ENCODE measurements at regions not wholly inside any gene's neighbourhood (a gene's known extent, or its start where the extent isn't known, plus 50 kb on each side); places are given as distances from the start of the nearest gene placed in this dataset.
"Not testable (repeated sequence)": the region's sequence is repeated elsewhere in the genome, so short reads cannot be mapped to it uniquely, and the experiment has no call there.

GRCh38 chr3:65303431-65303830 lies 615.6 kb upstream of the ADAMTS9 start:
- no peak for DNase-seq

GRCh38 chr3:65291448-65292125 lies 603.8 kb upstream of the ADAMTS9 start:
- DNase-seq, result no peak

- no peak for DNase-seq
Measured at GRCh38 chr3:65288776-65289175, 601.0 kb upstream of the ADAMTS9 start.

GRCh38 chr3:65285956-65286355 lies 598.2 kb upstream of the ADAMTS9 start:
- DNase-seq, result no peak

GRCh38 chr3:65284961-65285360 lies 597.2 kb upstream of the ADAMTS9 start:
- DNase-seq, result no peak

GRCh38 chr3:65284546-65284945 lies 596.7 kb upstream of the ADAMTS9 start:
- no peak for DNase-seq

GRCh38 chr3:65279225-65279782 lies 591.5 kb upstream of the ADAMTS9 start:
- DNase-seq, result no peak

GRCh38 chr3:65277798-65278197 lies 590.0 kb upstream of the ADAMTS9 start:
- DNase-seq, result no peak

- no peak for DNase-seq
Measured at GRCh38 chr3:65276551-65276950, 588.8 kb upstream of the ADAMTS9 start.

GRCh38 chr3:65268426-65268825 lies 580.6 kb upstream of the ADAMTS9 start:
- no peak for DNase-seq

- DNase-seq, result no peak
Measured at GRCh38 chr3:65265942-65266590, 578.3 kb upstream of the ADAMTS9 start.

GRCh38 chr3:65265511-65265910 lies 577.7 kb upstream of the ADAMTS9 start:
- DNase-seq, result no peak

GRCh38 chr3:65262548-65262947 lies 574.7 kb upstream of the ADAMTS9 start:
- DNase-seq, result no peak

- no peak for DNase-seq
Measured at GRCh38 chr3:65259946-65260345, 572.1 kb upstream of the ADAMTS9 start.

- not testable (repeated sequence) for DNase-seq
Measured at GRCh38 chr3:65252914-65253313, 565.1 kb upstream of the ADAMTS9 start.

- DNase-seq, result no peak
Measured at GRCh38 chr3:65252266-65252665, 564.5 kb upstream of the ADAMTS9 start.

GRCh38 chr3:65251375-65251774 lies 563.6 kb upstream of the ADAMTS9 start:
- DNase-seq, result no peak

GRCh38 chr3:65246561-65246960 lies 558.8 kb upstream of the ADAMTS9 start:
- no peak for DNase-seq

GRCh38 chr3:65245133-65246063 lies 557.6 kb upstream of the ADAMTS9 start:
- DNase-seq, result no peak

- no peak for DNase-seq
Measured at GRCh38 chr3:65240366-65240765, 552.6 kb upstream of the ADAMTS9 start.

- DNase-seq, result no peak
Measured at GRCh38 chr3:65238652-65239051, 550.9 kb upstream of the ADAMTS9 start.

- no peak for DNase-seq
Measured at GRCh38 chr3:65234499-65234898, 546.7 kb upstream of the ADAMTS9 start.

GRCh38 chr3:65233561-65233960 lies 545.8 kb upstream of the ADAMTS9 start:
- no peak for DNase-seq

Data from SHP77 treated with DMSO at 0.1 percent for 48 hours (cell line).